Testis (tissue), 2 donors: ENCODE measurements at regions not wholly inside any gene's neighbourhood (a gene's known extent, or its start where the extent isn't known, plus 50 kb on each side); places are given as distances from the start of the nearest gene placed in this dataset.

Source experiments
- DNase-seq: peaks from one replicate; pipeline ENCODE4 v3.0.0-alpha.2; 2019
- H3K27ac ChIP-seq, 2 donors: fragments of 200-600 bp; sonication (generic); one replicate each; pipeline ENCODE4 v1.5.1; 2019
- H3K27me3 ChIP-seq: fragments of 200-600 bp; sonication (generic); one replicate; pipeline ENCODE4 v1.5.1; 2019
- H3K36me3 ChIP-seq: fragments of 200-600 bp; sonication (generic); one replicate; pipeline ENCODE4 v1.5.1; 2017; ENCODE audit warnings: low read depth; ENCODE audit errors: missing control alignments
- H3K4me1 ChIP-seq: fragments of 200-600 bp; sonication (generic); one replicate; pipeline ENCODE4 v1.5.1; 2019
- H3K4me3 ChIP-seq, 2 donors: fragments of 200-600 bp; sonication (generic); one replicate each; pipeline ENCODE4 v1.5.1; 2017 to 2019
- H3K9me3 ChIP-seq: fragments of 200-600 bp; sonication (generic); one replicate; pipeline ENCODE4 v1.5.1; 2017
- POLR2A ChIP-seq: fragments of 450-650 bp; IDR thresholded peaks from one replicate; pipeline ENCODE4 v1.6.1; 2017; ENCODE audit warnings: antibody characterized with exemption, mild to moderate bottlenecking, moderate library complexity
- WGBS, 2 donors: methylation state at CpG; one replicate each; pipeline ENCODE4 v1.1.5; 2018; 5-methylcytosine and 5-hydroxymethylcytosine counted together
- intact Hi-C: fragments of 100-400 bp; cut with DNase I; formaldehyde crosslinking; loops from one replicate; pipeline ENCODE4 v1.15.1; 2023; ENCODE audit warnings: low total_unique reads
- TF ChIP-seq, protein P1 (sequence below), 3 experiments: fragments of 450-650 bp in 2 of 3; fragments of 200-600 bp in 1 of 3; sonication (generic) in 1 of 3; IDR thresholded peaks; one replicate each; pipeline ENCODE4 v1.5.1; 2016 to 2019; ENCODE audit warnings: antibody characterized with exemption in 3 of 3, mild to moderate bottlenecking in 2 of 3, moderate library complexity in 1 of 3

- no peak overlapping the region for H3K27ac ChIP-seq
- no peaks in the 10 kb centered on the region for H3K4me1 ChIP-seq
- no peak for DNase-seq
- no peaks in the 10 kb centered on the region for H3K27me3 ChIP-seq
- no peaks in the 10 kb centered on the region for H3K9me3 ChIP-seq
- 0 to 45% methylated on average over 1 of the region's 1 CpG for WGBS, 2 donors
- TF ChIP-seq, protein P1, sequence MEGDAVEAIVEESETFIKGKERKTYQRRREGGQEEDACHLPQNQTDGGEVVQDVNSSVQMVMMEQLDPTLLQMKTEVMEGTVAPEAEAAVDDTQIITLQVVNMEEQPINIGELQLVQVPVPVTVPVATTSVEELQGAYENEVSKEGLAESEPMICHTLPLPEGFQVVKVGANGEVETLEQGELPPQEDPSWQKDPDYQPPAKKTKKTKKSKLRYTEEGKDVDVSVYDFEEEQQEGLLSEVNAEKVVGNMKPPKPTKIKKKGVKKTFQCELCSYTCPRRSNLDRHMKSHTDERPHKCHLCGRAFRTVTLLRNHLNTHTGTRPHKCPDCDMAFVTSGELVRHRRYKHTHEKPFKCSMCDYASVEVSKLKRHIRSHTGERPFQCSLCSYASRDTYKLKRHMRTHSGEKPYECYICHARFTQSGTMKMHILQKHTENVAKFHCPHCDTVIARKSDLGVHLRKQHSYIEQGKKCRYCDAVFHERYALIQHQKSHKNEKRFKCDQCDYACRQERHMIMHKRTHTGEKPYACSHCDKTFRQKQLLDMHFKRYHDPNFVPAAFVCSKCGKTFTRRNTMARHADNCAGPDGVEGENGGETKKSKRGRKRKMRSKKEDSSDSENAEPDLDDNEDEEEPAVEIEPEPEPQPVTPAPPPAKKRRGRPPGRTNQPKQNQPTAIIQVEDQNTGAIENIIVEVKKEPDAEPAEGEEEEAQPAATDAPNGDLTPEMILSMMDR (IDR thresholded peaks at IDR 0.05): no peak
- TF ChIP-seq POLR2A: no peak
- intact Hi-C loops: no loop called here
- no peaks in the 10 kb centered on the region for H3K36me3 ChIP-seq
- H3K4me3 ChIP-seq: no peak overlapping the region
Measured at GRCh38 chr3:176183181-176183580, 1014.1 kb downstream of the TBL1XR1 start.

DNA sequence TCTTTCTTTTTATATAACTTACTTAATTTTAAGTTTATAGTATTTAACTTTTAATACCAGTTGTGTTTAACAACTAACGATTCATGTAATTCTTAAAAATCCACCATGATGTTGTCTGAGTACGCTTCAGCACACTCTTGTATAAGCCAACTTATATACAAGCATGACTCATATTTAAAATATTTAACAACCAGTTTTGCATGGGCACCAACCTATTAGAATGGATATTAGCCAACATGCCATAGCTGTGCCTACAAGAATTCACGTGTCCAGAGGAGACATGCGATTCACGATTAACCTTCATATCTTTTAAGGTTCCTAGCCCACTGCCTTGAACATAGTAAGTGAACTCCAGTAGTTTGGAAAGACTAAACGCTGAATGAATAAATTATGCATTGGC lies 1023.2 kb downstream of the TBL1XR1 start:
- TF ChIP-seq, protein P1 (IDR thresholded peaks at IDR 0.05): no peak
- TF ChIP-seq POLR2A: no peak
- Histone ChIP-seq H3K27ac (no peak overlapping the region), H3K4me1 (no peaks in the 10 kb centered on the region), H3K36me3 (no peaks in the 10 kb centered on the region), H3K9me3 (no peaks in the 10 kb centered on the region), H3K4me3 (no peak overlapping the region), H3K27me3 (no peaks in the 10 kb centered on the region)
- DNase-seq: no peak
- WGBS, 2 donors: 89 to 94% methylated on average over 6 of the region's 6 CpGs
- intact Hi-C loops: no loop called here

DNA sequence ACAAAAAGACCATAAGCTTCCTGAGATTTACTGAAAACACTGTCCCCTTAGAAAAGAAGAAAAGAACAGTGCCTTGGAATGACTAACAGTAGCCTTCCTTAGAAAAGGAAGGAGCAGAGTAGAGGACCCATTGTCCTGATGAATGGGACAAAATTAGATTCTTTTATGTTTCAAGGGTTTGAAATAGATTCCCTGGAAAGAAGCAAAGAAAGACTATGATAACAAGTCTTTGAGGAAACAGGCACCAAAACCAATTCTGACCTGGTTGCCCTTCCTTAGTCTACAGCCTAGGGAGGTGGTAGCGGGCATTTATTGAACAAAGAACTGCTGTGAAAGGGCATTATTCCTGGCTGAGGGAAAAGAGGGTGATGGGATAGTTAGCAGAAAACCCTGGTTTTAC lies 1024.8 kb downstream of the TBL1XR1 start:
- intact Hi-C loops: no loop called here
- Histone ChIP-seq H3K4me3 (no peak overlapping the region), H3K27me3 (no peaks in the 10 kb centered on the region), H3K4me1 (no peaks in the 10 kb centered on the region), H3K36me3 (no peaks in the 10 kb centered on the region), H3K27ac (no peak overlapping the region), H3K9me3 (no peaks in the 10 kb centered on the region)
- TF ChIP-seq POLR2A: no peak
- TF ChIP-seq, protein P1 (IDR thresholded peaks at IDR 0.05): no peak
- WGBS, 2 donors: 94 to 97% methylated on average over 1 of the region's 1 CpG
- DNase-seq: no peak

DNA sequence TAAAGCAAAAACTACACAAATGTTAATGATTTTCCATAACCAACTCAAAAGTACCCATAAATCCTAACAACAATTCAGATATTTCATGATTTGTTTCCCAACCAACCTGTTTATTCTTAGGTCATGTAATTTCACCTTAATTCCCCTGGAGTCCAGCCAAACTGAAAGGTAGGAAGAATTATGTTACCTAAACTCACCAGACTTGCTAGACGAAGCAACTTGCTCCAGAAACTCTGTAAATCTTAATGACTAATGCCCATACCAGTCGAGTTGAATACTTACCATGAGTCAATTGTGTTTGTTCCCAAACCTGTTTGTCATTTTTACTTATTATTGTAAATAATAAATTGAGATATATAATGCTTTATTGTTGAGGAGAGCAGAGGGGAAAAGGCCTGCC lies 1030.0 kb downstream of the TBL1XR1 start:
- no peaks in the 10 kb centered on the region for H3K4me1 ChIP-seq
- no peak for DNase-seq
- H3K4me3 ChIP-seq: no peak overlapping the region
- no peak overlapping the region for H3K27ac ChIP-seq
- intact Hi-C loops: no loop called here
- H3K9me3 ChIP-seq: no peaks in the 10 kb centered on the region
- H3K36me3 ChIP-seq: no peaks in the 10 kb centered on the region
- WGBS, 2 donors: 62 to 63% methylated on average over 2 of the region's 2 CpGs
- H3K27me3 ChIP-seq: no peaks in the 10 kb centered on the region
- TF ChIP-seq, protein P1 (IDR thresholded peaks at IDR 0.05): no peak

- TF ChIP-seq POLR2A: no peak
- TF ChIP-seq, protein P1 (IDR thresholded peaks at IDR 0.05): no peak
- no peak for DNase-seq
- intact Hi-C loops: no loop called here
Measured at GRCh38 chr3:176160997-176161396, 1036.3 kb downstream of the TBL1XR1 start.

More at GRCh38 chr3:176160997-176161396, 1036.3 kb downstream of the TBL1XR1 start:
- Histone ChIP-seq H3K36me3 (no peaks in the 10 kb centered on the region), H3K4me1 (no peaks in the 10 kb centered on the region), H3K9me3 (no peaks in the 10 kb centered on the region), H3K27ac (no peak overlapping the region), H3K4me3 (no peak overlapping the region), H3K27me3 (no peaks in the 10 kb centered on the region)
